ENCODE measurements at regions not wholly inside any gene's neighbourhood (a gene's known extent, or its start where the extent isn't known, plus 50 kb on each side); places are given as distances from the start of the nearest gene placed in this dataset.

DNA sequence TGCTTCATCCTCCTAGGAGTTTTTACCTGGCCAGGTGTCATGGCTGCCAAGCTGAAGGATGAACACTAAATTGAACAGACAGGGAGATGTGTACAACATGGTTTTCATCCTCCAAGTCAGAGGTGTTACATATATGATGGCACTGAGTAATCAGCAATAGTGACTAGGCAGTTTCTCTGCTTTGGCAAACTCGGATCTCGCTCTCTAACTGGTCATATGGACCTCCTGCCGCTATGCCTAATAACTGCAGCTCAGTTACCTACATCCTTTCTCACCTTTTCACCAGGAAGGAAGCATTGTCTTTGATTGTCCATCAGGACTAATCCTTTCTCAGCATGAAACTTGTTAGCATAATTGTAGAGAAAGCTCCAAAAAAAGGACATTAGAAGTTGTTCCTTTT lies 175.9 kb upstream of the PLSCR5 start:
- TF ChIP-seq, protein P1, sequence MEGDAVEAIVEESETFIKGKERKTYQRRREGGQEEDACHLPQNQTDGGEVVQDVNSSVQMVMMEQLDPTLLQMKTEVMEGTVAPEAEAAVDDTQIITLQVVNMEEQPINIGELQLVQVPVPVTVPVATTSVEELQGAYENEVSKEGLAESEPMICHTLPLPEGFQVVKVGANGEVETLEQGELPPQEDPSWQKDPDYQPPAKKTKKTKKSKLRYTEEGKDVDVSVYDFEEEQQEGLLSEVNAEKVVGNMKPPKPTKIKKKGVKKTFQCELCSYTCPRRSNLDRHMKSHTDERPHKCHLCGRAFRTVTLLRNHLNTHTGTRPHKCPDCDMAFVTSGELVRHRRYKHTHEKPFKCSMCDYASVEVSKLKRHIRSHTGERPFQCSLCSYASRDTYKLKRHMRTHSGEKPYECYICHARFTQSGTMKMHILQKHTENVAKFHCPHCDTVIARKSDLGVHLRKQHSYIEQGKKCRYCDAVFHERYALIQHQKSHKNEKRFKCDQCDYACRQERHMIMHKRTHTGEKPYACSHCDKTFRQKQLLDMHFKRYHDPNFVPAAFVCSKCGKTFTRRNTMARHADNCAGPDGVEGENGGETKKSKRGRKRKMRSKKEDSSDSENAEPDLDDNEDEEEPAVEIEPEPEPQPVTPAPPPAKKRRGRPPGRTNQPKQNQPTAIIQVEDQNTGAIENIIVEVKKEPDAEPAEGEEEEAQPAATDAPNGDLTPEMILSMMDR (IDR thresholded peaks at IDR 0.05; ENCODE audit: low read depth, low read length), result no peak
- Histone ChIP-seq H3K4me1 (ENCODE audit: low read depth) (no peaks in the 10 kb centered on the region), H3K9me3 (ENCODE audit: low read depth) (no peaks in the 10 kb centered on the region), H3K4me3 (no peak overlapping the region), H3K27me3 (no peaks in the 10 kb centered on the region), H3K36me3 (no peaks in the 10 kb centered on the region), H3K27ac (no peak overlapping the region)
- DNase-seq (ENCODE audit: low read depth in 1 of 2, low spot score in 1 of 2), result no peak

DNA sequence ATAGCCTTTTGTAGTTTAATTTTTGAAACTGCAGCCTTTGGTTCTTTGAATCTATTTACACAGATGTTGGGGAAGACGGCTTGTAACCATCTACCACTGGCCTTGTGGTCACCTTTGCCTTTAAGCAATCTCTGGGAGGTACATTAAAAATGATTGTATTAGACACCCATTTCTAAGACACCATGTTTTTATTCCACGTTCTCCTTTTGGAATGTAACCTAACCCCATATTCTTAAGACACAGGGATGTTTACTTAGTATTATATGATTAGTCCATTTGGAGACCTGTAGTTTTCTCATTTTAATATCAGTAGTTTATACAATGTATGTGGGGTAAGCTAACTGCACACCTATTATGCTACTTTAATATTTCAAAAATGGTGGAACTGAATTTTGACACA lies 175.1 kb upstream of the PLSCR5 start:
- TF ChIP-seq, protein P1 (IDR thresholded peaks at IDR 0.05; ENCODE audit: low read depth, low read length), result no peak
- no peaks in the 10 kb centered on the region for H3K4me1 ChIP-seq (ENCODE audit: low read depth)
- no peaks in the 10 kb centered on the region for H3K36me3 ChIP-seq

DNA sequence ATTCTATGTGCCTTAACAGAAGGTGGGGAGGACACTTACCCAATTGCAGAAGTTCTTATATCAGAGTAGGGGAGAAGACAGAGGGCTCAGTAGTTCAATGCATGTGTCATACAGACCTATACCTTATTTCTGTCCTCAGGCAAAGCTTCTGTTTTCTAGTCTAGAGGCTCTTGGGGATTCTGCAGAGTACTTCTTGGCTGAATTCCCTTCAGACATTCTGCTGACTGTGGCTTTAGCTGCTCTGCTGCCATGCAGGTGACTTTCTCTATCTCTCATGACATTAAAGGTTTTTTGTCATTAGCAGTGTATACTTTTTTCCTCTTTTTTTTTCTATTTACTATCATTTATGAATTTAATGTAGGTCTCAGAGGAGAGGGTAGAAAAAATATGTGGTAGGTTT lies 172.8 kb upstream of the PLSCR5 start:
- H3K36me3 ChIP-seq, result no peaks in the 10 kb centered on the region
- no peaks in the 10 kb centered on the region for H3K27me3 ChIP-seq
- TF ChIP-seq, protein P1 (IDR thresholded peaks at IDR 0.05; ENCODE audit: low read depth, low read length), result no peak
- H3K4me3 ChIP-seq, result no peak overlapping the region
- H3K27ac ChIP-seq, result no peak overlapping the region
- no peak for DNase-seq (ENCODE audit: low read depth in 1 of 2, low spot score in 1 of 2)
- H3K9me3 ChIP-seq (ENCODE audit: low read depth), result no peaks in the 10 kb centered on the region
- H3K4me1 ChIP-seq (ENCODE audit: low read depth), result no peaks in the 10 kb centered on the region

More for the DNA sequence above, 175.1 kb upstream of the PLSCR5 start:
- no peak for DNase-seq (ENCODE audit: low read depth in 1 of 2, low spot score in 1 of 2)
- no peaks in the 10 kb centered on the region for H3K9me3 ChIP-seq (ENCODE audit: low read depth)
- no peak overlapping the region for H3K4me3 ChIP-seq
- no peaks in the 10 kb centered on the region for H3K27me3 ChIP-seq
- H3K27ac ChIP-seq, result no peak overlapping the region

DNA sequence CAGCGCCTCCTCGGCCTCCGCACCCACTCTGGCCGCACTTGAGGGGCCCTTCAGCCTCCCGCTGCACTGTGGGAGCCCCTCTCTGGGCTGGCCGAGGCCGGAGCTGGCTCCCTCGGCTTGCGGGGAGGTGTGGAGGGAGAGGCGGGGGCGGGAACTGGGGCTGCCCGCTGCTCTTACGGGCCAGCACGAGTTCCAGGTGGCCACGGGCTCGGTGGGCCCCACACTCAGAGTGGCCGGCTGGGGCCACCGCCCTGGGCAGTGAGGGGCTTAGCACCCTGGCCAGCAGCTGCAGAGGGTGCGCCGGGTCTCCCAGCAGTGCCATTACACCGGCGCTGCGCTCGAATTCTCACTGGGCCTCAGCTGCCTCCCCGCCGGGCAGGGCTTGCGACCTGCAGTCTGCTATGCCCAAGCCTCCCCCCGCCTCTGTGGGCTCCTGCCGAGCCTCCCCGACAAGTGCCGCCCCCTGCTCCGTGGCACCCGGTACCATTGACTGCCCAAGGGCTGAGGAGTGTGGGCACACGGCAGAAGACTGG lies 167.1 kb upstream of the PLSCR5 start:
- no peaks in the 10 kb centered on the region for H3K9me3 ChIP-seq (ENCODE audit: low read depth)
- H3K27ac ChIP-seq, result no peak overlapping the region
- TF ChIP-seq, protein P1 (IDR thresholded peaks at IDR 0.05; ENCODE audit: low read depth, low read length), result no peak
- DNase-seq (ENCODE audit: low read depth in 1 of 2, low spot score in 1 of 2), result no peak
- no peaks in the 10 kb centered on the region for H3K4me1 ChIP-seq (ENCODE audit: low read depth)
- H3K36me3 ChIP-seq, result no peaks in the 10 kb centered on the region
- H3K27me3 ChIP-seq, result no peaks in the 10 kb centered on the region
- H3K4me3 ChIP-seq, result no peak overlapping the region

DNA sequence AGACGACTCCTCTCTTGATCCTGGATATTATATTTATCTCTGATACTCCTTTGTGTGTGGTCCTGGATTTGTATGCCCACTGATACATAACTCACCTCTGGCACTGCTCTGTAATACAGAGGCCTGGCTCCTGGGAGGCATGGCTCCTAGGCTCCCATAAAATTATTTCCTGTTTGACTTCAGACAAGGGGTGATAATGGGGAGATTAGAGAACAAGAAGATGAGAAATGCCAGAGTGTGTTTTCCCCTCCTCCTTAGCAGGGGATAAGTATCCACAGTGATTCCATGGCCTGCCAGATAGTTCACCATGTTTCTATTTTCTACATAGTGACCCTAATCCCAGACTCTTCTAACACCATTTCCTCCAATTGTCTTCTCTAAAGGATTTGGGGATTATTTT lies 165.7 kb upstream of the PLSCR5 start:
- Histone ChIP-seq H3K36me3 (no peaks in the 10 kb centered on the region), H3K9me3 (ENCODE audit: low read depth) (no peaks in the 10 kb centered on the region), H3K27me3 (no peaks in the 10 kb centered on the region), H3K27ac (no peak overlapping the region), H3K4me3 (no peak overlapping the region), H3K4me1 (ENCODE audit: low read depth) (no peaks in the 10 kb centered on the region)
- no peak for DNase-seq (ENCODE audit: low read depth in 1 of 2, low spot score in 1 of 2)
- TF ChIP-seq, protein P1 (IDR thresholded peaks at IDR 0.05; ENCODE audit: low read depth, low read length), result no peak

DNA sequence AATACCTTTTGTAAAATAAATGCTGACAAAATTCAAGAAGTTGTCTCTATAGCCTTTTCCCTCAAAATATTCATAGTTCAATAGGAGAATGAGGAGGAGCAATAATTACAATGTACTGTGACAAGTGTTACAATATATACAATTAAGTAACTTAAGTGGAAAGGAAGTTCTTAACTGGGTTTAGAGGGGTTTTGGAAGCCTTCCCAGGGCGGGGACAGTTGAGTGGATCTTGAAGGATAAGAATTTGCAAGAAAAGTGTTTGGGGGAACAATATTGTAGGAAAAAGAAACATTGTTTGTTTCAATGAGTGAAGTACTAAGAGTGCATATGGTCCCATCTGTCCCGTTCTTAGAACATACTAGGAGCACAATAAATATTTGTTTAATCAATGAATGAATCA lies 165.2 kb upstream of the PLSCR5 start:
- H3K27ac ChIP-seq, result no peak overlapping the region
- H3K36me3 ChIP-seq, result no peaks in the 10 kb centered on the region
- H3K27me3 ChIP-seq, result no peaks in the 10 kb centered on the region
- TF ChIP-seq, protein P1 (IDR thresholded peaks at IDR 0.05; ENCODE audit: low read depth, low read length), result no peak
- no peaks in the 10 kb centered on the region for H3K9me3 ChIP-seq (ENCODE audit: low read depth)
- no peak overlapping the region for H3K4me3 ChIP-seq
- H3K4me1 ChIP-seq (ENCODE audit: low read depth), result no peaks in the 10 kb centered on the region
- DNase-seq (ENCODE audit: low read depth in 1 of 2, low spot score in 1 of 2), result no peak
